H9 (cell line): ENCODE measurements at regions not wholly inside any gene's neighbourhood (a gene's known extent, or its start where the extent isn't known, plus 50 kb on each side); places are given as distances from the start of the nearest gene placed in this dataset.

Experiments used
- DNase-seq: peaks from one replicate; pipeline ENCODE4 v3.0.0-alpha.2; 2017
- H2AFZ ChIP-seq: one replicate; pipeline ENCODE4 v1.6.1; 2013; ENCODE audit warnings: mild to moderate bottlenecking, low read length, control low read depth, moderate library complexity
- H2AK5ac ChIP-seq: 2 replicates; pipeline ENCODE4 v1.6.1; 2013; ENCODE audit warnings: low read length, control low read depth, mixed read lengths; ENCODE audit not compliant: insufficient read length
- H2BK120ac ChIP-seq: one replicate; pipeline ENCODE4 v1.6.1; 2013; ENCODE audit warnings: low read depth, mild to moderate bottlenecking, low read length, control low read depth, inconsistent platforms; ENCODE audit not compliant: poor library complexity, severe bottlenecking
- H2BK12ac ChIP-seq: 2 replicates; pipeline ENCODE4 v1.6.1; 2013; ENCODE audit warnings: low read length, control low read depth, mixed read lengths, low read depth; ENCODE audit not compliant: insufficient read length
- H2BK15ac ChIP-seq: 2 replicates; pipeline ENCODE4 v1.6.1; 2013; ENCODE audit warnings: low read depth, low read length, control low read depth
- H2BK20ac ChIP-seq: one replicate; pipeline ENCODE4 v1.6.1; 2013; ENCODE audit warnings: low read depth, mild to moderate bottlenecking, low read length, control low read depth, inconsistent platforms; ENCODE audit not compliant: poor library complexity, severe bottlenecking
- H2BK5ac ChIP-seq: 2 replicates; pipeline ENCODE4 v1.6.1; 2013; ENCODE audit warnings: low read length, control low read depth, mixed read lengths; ENCODE audit not compliant: insufficient read length
- H3K14ac ChIP-seq: 2 replicates; pipeline ENCODE4 v1.6.1; 2013; ENCODE audit warnings: low read length, control low read depth; ENCODE audit not compliant: insufficient read depth
- H3K18ac ChIP-seq: 2 replicates; pipeline ENCODE4 v1.6.1; 2013; ENCODE audit warnings: low read depth, mild to moderate bottlenecking, mixed read lengths, low read length, control low read depth; ENCODE audit not compliant: insufficient read length
- H3K23ac ChIP-seq: 2 replicates; pipeline ENCODE4 v1.6.1; 2013; ENCODE audit warnings: low read length, control low read depth, mixed read lengths, low read depth; ENCODE audit not compliant: insufficient read length
- H3K23me2 ChIP-seq: 2 replicates; pipeline ENCODE4 v1.6.1; 2013; ENCODE audit warnings: low read depth, mild to moderate bottlenecking, mixed read lengths, low read length, control low read depth; ENCODE audit not compliant: insufficient read length, poor library complexity, severe bottlenecking
- H3K27ac ChIP-seq: 2 replicates; pipeline ENCODE4 v1.5.1; 2013; ENCODE audit warnings: low read length, control low read depth, mixed read lengths, low read depth; ENCODE audit not compliant: insufficient read length
- H3K27me3 ChIP-seq: 2 replicates; pipeline ENCODE4 v1.6.1; 2013; ENCODE audit warnings: low read length, control low read depth, inconsistent platforms; ENCODE audit not compliant: insufficient read depth
- H3K4ac ChIP-seq: 2 replicates; pipeline ENCODE4 v1.6.1; 2013; ENCODE audit warnings: low read depth, mild to moderate bottlenecking, control low read depth, inconsistent platforms, low read length, moderate library complexity
- H3K4me1 ChIP-seq: 2 replicates; pipeline ENCODE4 v1.6.1; 2013; ENCODE audit warnings: low read length, control low read depth, inconsistent platforms; ENCODE audit not compliant: insufficient read depth
- H3K4me2 ChIP-seq: 2 replicates; pipeline ENCODE4 v1.6.1; 2013; ENCODE audit warnings: low read length, control low read depth, mixed read lengths; ENCODE audit not compliant: insufficient read length, insufficient read depth
- H3K56ac ChIP-seq: 2 replicates; pipeline ENCODE4 v1.6.1; 2013; ENCODE audit warnings: low read depth, mild to moderate bottlenecking, mixed read lengths, low read length, control low read depth; ENCODE audit not compliant: insufficient read length
- H3K79me1 ChIP-seq: 2 replicates; pipeline ENCODE4 v1.6.1; 2013; ENCODE audit warnings: low read depth, mild to moderate bottlenecking, moderate library complexity, low read length, control low read depth, inconsistent platforms; ENCODE audit not compliant: insufficient read depth, poor library complexity, severe bottlenecking
- H3K79me2 ChIP-seq: 2 replicates; pipeline ENCODE4 v1.6.1; 2013; ENCODE audit warnings: low read length, control low read depth, inconsistent platforms; ENCODE audit not compliant: insufficient read depth
- H3K9ac ChIP-seq: 2 replicates; pipeline ENCODE4 v1.6.1; 2013; ENCODE audit warnings: low read length, control low read depth, mixed read lengths; ENCODE audit not compliant: insufficient read length; ENCODE audit errors: extremely low read depth
- H3K9me3 ChIP-seq: one replicate; pipeline ENCODE4 v1.6.1; 2013; ENCODE audit warnings: low read depth, low read length, inconsistent platforms; ENCODE audit not compliant: control insufficient read depth
- H3T11ph ChIP-seq: one replicate; pipeline ENCODE4 v1.6.1; 2013; ENCODE audit warnings: mild to moderate bottlenecking, low read length, control low read depth, inconsistent platforms
- H4K20me1 ChIP-seq: one replicate; pipeline ENCODE4 v1.6.1; 2013; ENCODE audit not compliant: control insufficient read depth, insufficient read length, insufficient read depth
- H4K5ac ChIP-seq: 2 replicates; pipeline ENCODE4 v1.6.1; 2013; ENCODE audit warnings: low read depth, mild to moderate bottlenecking, mixed read lengths, low read length, control low read depth; ENCODE audit not compliant: insufficient read length
- H4K8ac ChIP-seq: replicated peaks from 2 replicates; pipeline ENCODE4 v1.6.1; 2013; ENCODE audit warnings: low read length, control low read depth, mixed read lengths, low read depth; ENCODE audit not compliant: insufficient read length
- H4K91ac ChIP-seq: 2 replicates; pipeline ENCODE4 v1.6.1; 2013; ENCODE audit warnings: low read depth, mild to moderate bottlenecking, moderate library complexity, mixed read lengths, low read length, control low read depth; ENCODE audit not compliant: insufficient read length
- H3K27ac Mint-ChIP-seq, 3 experiments: 2 replicates in 2 of 3; 3 replicates in 1 of 3; pipeline ENCODE4 v1.8.0; 2020 to 2021; ENCODE audit warnings: mixed read lengths in 3 of 3, mild to moderate bottlenecking in 1 of 3, moderate library complexity in 1 of 3
- H3K27me3 Mint-ChIP-seq: 2 replicates; pipeline ENCODE4 v1.8.0; 2021; ENCODE audit warnings: low read depth, mild to moderate bottlenecking, moderate library complexity, mixed read lengths
- H3K36me3 Mint-ChIP-seq, 3 experiments: 2 replicates in 2 of 3; 3 replicates in 1 of 3; pipeline ENCODE4 v1.8.0; 2020 to 2021; ENCODE audit warnings: low read depth in 3 of 3, mixed read lengths in 3 of 3; ENCODE audit not compliant: insufficient read depth in 1 of 3
- H3K4me1 Mint-ChIP-seq, 2 experiments: 2 replicates each; pipeline ENCODE4 v1.8.0; 2020; ENCODE audit warnings: mixed read lengths in 2 of 2
- H3K4me3 Mint-ChIP-seq, 2 experiments: 2 replicates in 1 of 2; 3 replicates in 1 of 2; pipeline ENCODE4 v1.8.0; 2020 to 2021; ENCODE audit warnings: mild to moderate bottlenecking in 2 of 2, mixed read lengths in 2 of 2, moderate library complexity in 1 of 2
- H3K9me3 Mint-ChIP-seq, 2 experiments: 2 replicates in 1 of 2; 3 replicates in 1 of 2; pipeline ENCODE4 v1.8.0; 2020; ENCODE audit warnings: mild to moderate bottlenecking in 2 of 2, mixed read lengths in 2 of 2, moderate library complexity in 1 of 2
- CTCF ChIP-seq: fragments of 200-600 bp; sonication (generic); conservative IDR thresholded peaks from 3 replicates; pipeline ENCODE4 v1.8.0; 2021; ENCODE audit warnings: antibody characterized with exemption, mild to moderate bottlenecking
- WGBS: extraction: QIAGEN DNeasy Blood & Tissue Kit; methylation state at CpG from one replicate; pipeline ENCODE4 v1.1.7; 2013; ENCODE audit warnings: missing lambda C conversion rate, low lambda C conversion rate, mixed read lengths; ENCODE audit not compliant: insufficient read length; ENCODE audit errors: extremely low coverage; 5-methylcytosine and 5-hydroxymethylcytosine counted together

- no peak overlapping the region for H2BK12ac ChIP-seq
Observed at GRCh38 chr11:25339281-25339680, 842.4 kb downstream of the LUZP2 start.

More at GRCh38 chr11:25339281-25339680, 842.4 kb downstream of the LUZP2 start:
- Mint-ChIP-seq H3K27ac (no peak overlapping the region), H3K36me3 (no peaks in the 10 kb centered on the region), H3K27me3 (no peaks in the 10 kb centered on the region), H3K4me3 (no peak overlapping the region), H3K9me3 (no peaks in the 10 kb centered on the region), H3K4me1 (no peaks in the 10 kb centered on the region)
- Histone ChIP-seq H3T11ph (no peak overlapping the region), H2BK20ac (no peak overlapping the region), H4K8ac (no peak overlapping the region), H3K79me1 (no peaks in the 10 kb centered on the region), H2AFZ (no peak overlapping the region), H3K23ac (no peak overlapping the region), H3K4me2 (no peak overlapping the region), H3K18ac (no peak overlapping the region), H4K91ac (no peak overlapping the region), H3K56ac (no peak overlapping the region), H3K14ac (no peak overlapping the region), H2BK15ac (no peak overlapping the region), H3K79me2 (no peaks in the 10 kb centered on the region), H3K4me1 (no peaks in the 10 kb centered on the region), H2BK120ac (no peak overlapping the region), H3K27ac (no peak overlapping the region), H2AK5ac (no peak overlapping the region), H3K23me2 (no peaks in the 10 kb centered on the region), H3K27me3 (no peaks in the 10 kb centered on the region), H3K9me3 (no peaks in the 10 kb centered on the region), H3K9ac (no peak overlapping the region), H4K5ac (no peak overlapping the region), H3K4ac (no peak overlapping the region), H2BK5ac (no peak overlapping the region), H4K20me1 (no peaks in the 10 kb centered on the region)
- no peak for TF ChIP-seq CTCF
- no CpG with 5 or more reads among the region's 4 CpGs for WGBS
- DNase-seq = no peak
